ENCODE measurements at regions not wholly inside any gene's neighbourhood (a gene's known extent, or its start where the extent isn't known, plus 50 kb on each side); places are given as distances from the start of the nearest gene placed in this dataset.

DNA sequence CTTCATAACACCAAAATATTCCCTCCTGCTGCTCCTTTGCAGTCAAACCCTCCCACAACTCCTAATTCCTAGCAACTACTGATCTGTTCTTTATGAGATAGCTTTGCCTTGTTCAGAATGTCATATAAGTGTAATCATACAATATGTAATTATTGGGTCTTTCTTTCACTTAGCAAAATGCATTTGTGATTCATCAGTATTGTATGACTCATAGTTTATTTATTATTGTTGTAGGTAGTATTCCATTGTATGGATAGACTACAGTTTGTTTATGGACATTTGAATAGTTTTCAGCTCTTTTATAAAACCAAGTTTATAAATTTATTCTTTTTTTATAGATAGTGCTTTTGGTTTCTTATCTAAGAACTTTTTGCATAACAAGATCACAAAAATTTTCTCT, 468.2 kb upstream of the KIF2A start:
- DNase-seq: no peak

DNA sequence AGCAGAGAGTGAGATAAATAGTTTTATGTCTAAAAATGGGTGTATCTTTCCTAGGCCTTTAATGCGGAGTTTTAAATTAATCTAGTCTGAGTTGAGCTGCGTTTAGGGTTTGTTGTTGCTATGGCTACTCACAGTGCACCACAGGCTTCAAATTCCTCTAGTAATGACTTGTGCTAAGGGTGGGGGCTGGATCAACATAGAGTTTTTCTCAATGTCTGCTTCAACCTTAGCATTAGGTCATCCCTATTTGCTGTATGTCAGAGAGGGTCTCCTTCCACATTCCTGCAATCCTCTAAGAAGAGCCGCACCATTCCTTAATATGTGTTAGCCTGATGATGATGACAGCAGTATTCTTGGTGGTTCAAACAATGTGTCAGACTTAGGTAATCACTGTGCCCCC, 465.6 kb upstream of the KIF2A start:
- no peak for DNase-seq

DNA sequence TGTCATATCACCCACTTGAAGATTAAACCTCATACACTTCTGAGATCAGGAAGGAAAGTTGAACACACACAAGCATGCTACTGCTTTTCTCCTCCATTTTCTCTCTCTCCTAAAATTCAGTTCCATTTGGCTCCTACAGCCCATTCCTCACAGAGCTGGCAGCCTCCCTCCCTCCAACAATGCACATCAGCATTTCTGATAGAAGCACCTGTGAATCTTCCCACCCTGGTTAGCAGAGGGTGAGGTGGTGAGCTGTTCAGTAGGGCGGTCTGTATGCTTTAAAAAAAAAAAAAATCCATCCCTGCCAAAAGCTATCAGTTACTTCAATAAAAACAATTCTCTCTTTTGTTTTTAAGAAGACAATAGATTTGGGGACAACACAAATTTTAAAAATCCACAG, 463.2 kb upstream of the KIF2A start:
- no peak for DNase-seq

DNA sequence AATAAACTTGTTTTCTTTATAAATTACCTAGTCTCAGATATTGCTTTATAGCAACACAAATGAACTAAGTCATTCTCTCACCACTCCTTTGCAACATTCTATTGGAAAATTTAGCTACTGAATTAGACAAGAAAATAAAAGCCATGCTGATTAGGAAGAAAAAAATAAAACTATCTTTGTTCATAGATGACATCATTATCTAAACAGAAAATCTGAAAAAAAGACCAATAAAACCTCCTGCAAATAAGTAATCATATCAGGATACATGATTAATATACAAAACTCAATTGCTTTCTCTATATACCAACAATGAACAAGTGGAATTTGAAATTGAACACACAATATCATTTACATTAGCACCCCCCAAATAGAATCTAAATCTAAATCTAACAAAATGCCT, 455.3 kb upstream of the KIF2A start:
- no peak for DNase-seq

DNA sequence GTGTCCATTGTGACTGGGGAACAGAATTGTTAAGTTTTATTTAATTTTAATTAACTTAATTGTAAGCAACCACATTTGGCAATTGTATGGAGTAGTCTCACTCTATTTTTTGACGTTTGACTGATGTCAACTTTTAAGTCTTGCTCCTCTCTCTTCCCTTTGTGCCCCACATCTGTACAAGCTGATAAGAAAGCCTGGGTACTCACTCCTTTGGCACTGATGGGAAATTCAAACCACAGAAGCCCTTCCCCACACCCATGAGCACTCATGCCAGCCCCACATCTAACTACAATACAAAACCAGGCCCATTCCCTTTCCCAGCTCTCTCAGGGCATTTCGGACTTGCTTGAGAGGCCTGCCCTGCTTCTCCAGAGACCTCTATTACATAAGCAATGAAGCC, 451.5 kb upstream of the KIF2A start:
- no peak for DNase-seq

DNA sequence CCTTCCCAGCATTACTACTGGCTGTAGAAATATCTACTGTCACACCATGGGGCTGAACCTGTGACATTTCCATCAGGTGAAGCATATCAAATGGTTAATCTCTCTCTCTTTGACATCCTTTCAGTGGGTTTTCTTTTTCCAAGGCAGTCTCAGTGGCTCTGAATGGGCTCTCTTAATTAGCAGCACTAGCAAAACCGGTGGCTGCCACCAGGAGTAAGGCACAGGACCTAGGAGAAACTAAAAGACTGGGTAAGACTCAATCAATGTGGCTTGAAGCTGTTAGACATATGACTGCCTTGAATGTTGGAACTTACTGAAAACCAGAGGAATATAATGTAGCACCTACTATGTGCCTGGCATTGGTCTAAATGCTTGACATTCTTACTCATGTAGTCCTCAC, 445.0 kb upstream of the KIF2A start:
- DNase-seq: no peak

DNA sequence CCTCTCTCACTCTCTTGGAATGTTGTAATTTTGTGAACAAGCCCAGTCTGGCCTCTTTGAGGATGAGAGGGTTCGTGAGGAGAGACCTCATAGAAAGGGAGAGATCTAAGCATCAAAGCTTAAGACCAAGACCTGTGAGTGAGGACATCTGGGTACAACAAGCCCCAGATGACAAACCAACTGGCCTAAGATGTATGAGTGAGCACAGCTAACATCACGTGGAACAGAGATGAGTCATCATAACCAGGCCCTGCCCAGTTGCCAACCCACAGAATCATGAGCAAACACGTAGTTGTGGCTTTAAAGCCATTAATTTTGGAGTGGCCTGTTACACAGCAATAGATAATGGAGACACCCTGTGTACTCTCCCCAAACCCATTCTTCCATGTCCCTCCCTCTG, 439.1 kb upstream of the KIF2A start:
- no peak for DNase-seq

DNA sequence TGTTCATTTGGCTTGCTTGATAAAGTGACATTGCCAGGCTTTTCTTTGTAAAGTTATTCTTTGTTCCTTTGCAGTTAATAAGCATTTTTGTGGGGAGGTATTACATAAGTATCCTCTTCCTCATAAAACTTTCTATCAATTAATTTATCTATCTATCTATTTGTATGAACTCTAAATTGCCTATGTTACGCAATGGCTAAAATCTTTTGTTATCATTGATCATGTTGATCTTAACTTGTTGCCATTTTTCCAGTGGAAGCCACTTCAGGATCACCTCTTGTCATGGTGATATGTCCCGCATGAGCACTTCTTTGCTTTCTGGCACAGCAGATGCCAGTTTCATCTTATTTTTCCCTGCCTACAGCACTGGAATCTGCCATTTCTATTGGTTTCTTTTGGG, 436.7 kb upstream of the KIF2A start:
- no peak for DNase-seq

DNA sequence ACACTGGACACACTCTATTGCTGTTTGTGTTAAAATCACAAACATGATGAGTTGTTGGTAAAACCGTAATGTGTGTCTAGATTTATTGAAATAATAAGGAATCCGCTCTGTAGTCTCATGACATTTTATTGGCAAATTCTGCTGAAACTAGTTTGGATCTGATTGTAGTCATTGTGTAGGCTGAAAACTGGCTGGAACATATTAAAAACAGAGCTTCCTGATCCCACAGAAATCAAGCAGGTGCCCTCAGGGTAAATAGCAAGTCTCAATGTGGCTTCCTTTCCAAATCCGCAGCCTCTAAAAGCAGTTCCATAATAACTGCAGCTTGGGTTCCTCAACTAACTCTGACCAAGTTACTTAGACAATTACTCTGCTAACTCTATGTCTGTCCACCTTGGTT, 427.5 kb upstream of the KIF2A start:
- DNase-seq: no peak

DNA sequence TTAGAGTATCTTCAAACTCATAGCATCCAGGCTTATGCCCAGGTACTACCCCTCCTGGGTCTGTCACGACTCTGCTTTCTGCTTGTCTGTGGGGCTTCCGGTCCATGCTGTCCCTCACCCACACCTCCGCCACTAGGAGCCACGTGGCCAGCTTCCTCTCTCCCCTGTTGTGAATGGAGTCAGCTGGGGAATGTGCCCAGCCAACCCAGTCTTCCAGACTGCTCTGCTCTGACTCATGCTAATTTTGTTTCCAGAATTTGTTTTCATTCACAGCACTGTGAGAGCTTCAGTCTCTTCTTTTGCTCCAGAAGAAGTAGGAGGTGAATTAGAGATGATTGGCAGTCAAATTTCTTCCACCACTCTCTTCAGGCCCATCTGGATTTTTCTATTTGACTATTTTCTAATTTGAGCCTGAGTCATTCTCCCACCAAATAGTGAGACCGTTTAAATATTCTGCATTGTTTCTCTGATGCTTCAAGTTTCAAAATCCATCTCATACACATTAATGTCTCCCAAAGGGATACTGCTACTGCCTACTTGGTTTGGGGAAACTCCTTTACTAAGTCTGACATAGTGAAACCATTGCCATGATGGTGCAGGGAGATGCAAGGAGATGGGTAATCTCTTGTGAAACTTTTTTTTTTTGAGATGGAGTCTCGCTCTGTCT, 424.1 kb upstream of the KIF2A start:
- no peak for DNase-seq

DNA sequence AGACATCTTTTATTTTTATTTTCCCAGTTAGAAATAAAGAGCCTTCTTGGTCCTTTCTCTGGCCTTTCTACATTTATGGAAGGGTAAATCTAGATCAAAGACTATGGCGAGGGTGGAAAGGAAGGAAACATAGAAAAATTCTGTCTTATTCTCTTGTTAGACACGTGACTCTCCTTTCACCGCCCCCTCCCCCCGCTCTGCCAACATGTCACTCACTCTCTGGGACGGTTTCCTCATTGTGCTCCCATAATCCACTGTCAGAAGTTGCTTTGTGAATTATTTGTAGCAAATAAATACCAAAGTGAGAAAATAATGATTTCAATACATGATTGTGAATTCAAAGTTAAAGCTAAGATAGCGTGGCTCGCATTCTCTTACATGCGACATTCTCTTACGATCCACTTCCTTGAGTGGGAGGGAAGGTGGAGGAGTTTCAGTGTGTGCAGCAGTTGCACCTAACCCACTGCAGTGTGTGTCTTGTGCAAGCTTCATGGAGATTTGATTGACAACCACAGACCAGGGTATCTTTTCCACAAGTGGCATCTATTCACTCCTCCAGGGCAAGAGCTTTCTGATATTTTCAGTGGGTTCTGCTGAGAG, 423.0 kb upstream of the KIF2A start:
- DNase-seq: no peak

DNA sequence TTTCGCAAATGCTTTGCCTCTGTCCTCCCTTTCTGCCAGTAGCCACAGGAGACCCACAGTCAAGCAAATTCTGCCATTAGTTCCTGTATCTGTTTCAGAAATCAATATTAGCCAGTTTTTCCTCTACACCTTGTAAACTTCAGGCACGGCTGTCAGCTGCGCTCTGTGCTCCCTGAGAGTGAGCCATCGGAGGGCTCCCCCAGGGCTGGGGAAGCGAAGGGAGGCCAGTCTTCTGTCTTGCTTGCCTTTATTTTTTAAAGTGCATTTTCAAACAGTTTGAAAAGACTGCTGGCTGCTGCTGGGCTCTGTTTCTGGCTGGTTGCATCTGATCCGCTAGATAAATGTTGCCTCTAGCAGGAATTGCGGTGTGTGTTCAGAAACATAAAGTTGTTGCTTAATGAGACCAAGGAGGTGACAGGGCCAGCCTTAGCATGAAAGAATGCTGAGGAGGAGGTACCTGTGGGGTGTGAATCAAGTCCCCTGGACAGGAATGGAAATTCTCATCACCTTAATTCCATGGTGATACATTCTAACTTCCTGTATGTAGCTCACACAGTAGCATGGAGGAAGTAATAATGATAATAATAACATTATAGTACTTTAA, 421.7 kb upstream of the KIF2A start:
- no peak for DNase-seq

DNA sequence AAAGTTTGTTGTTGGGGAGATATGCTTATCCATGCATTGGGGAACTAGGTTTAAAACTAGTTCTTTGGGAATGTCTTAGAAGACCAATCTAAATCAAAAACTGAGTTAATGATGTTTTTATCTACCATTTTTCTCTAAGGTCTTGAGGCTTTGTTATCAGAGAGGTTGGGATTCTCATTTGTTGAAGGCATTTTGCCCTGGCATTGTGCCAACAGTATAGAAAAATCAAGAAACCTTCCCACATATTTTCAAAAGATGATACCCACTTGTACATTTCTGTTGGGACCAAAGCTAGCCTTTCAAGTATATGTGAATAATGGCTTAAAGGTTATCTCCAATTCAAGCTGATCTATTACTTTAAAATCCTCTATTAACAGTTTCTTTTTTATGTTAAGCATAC, 419.8 kb upstream of the KIF2A start:
- DNase-seq: no peak

DNA sequence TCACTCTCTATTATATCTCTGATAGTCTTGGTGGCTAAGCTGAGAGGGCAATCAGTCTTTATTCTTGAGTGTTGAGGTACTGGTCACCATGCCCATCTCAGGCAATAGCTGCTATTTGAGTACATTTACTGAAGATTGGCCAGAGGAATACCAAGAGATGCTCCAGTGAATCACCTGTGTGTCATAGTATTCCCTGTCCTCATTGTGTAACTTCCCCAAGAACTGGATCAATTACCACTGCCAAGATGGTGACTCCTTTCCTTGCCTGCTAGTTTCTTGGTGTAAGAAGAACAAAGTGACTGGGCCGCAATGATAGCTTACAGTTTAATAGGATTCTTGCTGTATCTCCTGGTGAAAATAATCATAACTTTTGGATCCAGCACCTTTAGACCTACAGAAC, 418.7 kb upstream of the KIF2A start:
- no peak for DNase-seq

DNA sequence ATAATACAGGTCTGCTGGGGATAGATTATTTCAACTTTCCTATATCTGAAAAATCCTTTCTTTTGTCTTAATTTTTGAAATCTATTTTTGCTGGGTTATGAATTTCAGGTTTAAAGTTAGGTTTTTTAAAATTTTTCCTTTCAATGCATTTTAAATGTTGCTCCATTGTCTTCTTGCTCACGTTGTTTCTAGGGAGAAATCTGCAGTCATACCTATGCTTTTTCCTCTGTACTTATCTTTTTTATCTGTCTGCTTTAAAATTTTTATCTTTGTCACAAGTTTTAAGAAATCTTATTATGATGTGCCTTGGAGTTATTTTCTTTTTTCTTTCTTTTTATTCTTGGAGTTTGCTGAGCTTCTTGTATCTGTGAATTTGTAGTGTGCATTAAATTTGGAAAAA, 412.0 kb upstream of the KIF2A start:
- no peak for DNase-seq

DNA sequence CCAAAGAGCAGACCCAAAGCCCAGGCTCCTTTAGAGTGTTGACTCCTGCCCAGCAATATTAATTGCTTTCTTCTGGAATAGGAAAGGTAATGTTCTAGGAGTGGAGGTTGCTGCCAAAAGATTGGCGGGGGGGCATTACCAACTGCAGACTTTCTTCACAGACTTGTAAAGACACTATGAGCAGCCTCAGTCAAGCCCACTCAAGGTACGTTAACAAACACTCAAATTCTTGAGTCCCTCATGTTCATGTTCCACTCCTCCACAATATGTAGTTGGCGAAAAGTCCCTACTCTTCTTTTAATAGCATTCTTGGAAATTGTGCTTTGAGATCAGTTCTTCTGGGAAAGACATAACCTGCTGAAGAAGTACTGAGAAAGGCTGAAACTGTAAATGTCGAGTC, 409.2 kb upstream of the KIF2A start:
- no peak for DNase-seq

DNA sequence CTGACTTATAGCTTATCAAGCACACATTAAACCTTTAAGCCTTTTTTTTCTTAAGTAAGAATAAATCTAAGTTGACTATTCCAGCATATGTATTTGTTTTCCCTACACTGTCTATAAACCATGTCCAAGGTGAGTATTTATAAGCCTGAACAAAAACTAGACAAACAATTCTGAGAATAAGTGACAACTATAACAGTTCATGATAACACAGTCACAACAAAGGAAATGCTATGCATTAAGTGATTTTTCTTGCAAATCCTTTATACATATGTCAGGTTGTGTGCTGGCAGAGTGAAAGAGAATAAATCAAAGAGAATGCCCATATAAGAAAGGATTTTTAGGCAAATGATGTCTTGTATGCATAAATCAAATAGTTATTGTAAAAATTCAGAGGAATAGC, 408.8 kb upstream of the KIF2A start:
- DNase-seq: no peak

DNA sequence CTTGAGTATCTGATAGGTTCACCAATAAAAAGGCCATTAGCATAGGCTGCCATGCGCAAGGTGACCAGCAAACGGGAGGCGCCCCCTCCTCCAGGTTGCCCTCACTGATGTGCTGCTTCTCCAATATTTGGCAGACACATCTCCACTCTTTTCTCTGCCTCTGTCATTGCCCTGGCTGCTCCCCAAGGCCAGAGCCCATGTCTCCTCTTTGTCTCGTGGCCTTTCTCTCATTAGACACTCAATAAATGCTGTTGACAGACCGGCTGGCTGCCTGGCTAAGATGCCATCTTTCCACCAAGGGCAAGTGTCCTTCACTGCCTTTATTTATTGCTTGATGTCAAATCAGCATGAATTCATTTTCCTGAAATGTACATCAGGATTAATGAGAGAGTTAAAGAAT, 404.0 kb upstream of the KIF2A start:
- no peak for DNase-seq

DNA sequence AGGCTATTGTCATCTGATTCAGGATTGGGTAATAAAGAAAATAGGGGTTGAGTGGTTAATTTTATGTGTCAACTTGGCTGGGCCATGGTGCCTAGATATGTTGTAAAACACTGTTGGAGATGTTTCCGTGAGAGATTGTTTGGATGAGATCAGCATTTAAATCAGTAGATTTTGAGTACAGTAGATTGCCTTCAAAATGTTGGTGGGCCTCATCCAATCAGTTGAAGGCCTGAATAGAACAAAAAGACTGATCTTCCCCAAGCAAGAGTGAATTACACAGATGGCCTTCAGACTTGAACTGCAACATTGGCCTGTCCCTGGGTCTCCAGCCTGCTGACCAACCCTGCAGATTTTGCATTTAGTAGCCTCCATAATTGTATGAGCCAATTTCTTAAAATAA, 401.3 kb upstream of the KIF2A start:
- DNase-seq: no peak

DNA sequence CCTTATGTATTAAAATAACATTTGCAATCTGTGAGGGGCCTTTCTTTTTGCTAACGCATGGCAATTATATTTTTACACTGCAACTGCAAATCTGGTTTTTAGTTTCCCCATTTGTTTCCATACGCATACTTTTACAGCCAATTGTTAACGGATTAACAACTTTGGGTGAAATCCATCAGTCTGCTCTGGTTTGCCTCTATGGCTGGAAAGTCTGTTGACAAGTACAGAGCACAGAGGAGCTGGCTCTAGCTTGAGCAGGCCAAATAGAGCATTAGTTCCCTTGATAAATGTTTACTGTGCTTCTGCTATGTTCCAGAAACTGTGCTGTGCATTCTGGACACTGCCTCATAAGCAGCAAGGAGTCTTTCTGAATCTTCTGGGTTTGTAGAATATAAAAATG, 400.4 kb upstream of the KIF2A start:
- DNase-seq: no peak

DNA sequence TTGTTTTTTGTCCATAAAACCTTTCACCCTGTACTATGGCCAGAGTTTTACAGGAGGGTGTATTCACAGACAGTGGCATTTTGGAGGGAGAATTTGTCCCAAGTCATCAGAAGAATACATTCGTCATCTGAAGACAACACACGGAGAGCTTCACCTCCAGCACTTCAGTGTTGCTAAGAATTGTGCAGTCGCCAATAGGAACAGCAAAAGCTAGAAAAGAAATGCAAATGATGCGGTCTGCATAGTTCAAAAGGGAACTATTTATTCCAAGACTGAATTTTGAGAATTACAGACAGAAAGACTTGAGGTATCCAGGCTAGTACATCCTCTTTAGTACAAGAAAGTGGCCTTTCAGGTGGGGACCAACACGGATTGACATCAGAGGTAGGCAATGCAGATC, 399.2 kb upstream of the KIF2A start:
- no peak for DNase-seq

DNA sequence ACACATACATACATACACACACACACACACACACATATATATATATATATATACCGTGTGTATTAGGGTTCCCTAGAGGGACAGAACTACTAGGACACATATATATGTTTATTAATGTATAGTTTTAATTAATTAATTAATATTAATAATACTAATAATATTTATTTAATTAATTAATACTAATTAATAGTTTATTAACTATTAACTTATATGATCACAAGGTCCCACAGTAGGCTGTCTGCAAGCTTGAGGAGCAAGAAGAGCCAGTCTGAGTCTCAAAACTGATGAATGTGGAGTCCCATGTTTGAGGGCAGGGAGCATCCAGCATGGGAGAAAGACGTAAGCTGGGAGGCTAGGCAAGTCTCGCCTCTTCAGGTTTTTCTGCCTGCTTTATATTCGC, 398.0 kb upstream of the KIF2A start:
- DNase-seq: no peak

DNA sequence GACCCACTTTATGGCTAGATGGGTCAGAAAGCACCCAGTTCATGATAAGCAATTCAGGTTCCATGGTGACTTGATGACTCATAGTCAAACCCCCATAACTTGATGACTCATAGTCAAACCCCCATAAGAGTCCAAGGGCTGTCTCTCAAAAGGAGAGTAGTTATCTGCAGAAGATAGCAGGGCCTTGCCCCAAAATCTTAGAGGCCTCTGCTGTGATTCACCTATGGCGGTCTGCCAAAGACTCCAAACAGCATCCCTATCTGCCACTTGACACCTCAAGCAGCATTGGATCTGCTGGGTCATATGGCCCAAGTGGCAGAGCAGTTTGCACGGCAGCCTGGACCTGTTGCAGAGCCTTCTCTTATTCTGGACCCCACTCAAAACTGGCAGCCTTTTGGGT, 395.2 kb upstream of the KIF2A start:
- no peak for DNase-seq

DNA sequence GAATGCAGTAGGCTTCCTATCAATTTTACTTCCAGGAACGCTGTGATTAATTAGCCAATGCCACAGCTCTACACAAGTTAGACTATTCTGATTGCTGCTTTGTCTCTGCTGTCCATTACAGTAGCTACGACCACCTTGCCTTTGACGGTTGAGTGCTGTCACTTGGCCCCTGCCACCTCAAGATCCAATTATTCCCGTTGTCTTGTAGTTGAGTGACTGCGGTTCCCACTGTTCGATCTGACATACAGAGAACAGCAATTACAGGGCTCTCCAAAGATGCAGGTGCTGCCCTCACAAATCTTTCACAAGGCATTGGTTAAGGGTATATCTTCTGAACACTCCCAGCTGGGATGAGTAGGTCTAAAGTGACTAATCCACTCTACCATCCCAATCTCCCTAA, 393.4 kb upstream of the KIF2A start:
- DNase-seq: no peak

DNA sequence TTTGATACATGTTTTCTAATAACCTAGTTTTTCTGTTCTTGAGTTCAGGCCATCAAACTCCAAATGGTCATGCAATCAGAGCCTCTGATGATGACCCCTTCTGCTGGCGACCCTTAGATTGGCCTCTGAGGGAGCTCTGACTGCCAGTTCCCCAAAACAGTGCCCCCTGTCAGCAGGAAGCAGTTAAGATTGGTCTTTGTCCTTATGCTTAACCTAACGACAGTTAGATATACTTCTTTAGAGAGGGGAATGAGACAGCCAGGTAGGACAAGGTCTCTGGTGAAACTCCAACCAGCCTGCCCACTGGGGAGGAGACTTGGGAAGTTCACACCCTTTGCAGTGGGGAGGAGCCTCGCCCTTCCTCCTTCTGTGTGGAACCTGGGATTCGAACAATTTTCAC, 390.4 kb upstream of the KIF2A start:
- DNase-seq: no peak
